AG04449 (cell line): ENCODE measurements at regions not wholly inside any gene's neighbourhood (a gene's known extent, or its start where the extent isn't known, plus 50 kb on each side); places are given as distances from the start of the nearest gene placed in this dataset.

ENCODE experiments used
- CTCF ChIA-PET: fragments of 350-600 bp; formaldehyde crosslinking; extraction: SDS; loops from one replicate; lab custom pipeline; 2021; ENCODE audit warnings: antibody characterized with exemption; lab: Yijun Ruan, JAX
- POLR2A ChIA-PET: fragments of 400-600, 350-600 bp; formaldehyde crosslinking; extraction: SDS; loops from one replicate; lab custom pipeline; 2020; ENCODE audit warnings: antibody characterized with exemption, inconsistent platforms; lab: Yijun Ruan, JAX
- DNase-seq: peaks from one replicate; pipeline ENCODE4 v3.0.0-alpha.2; 2010; ENCODE audit warnings: low read depth, low spot score
- H3K4me3 ChIP-seq: 2 replicates; pipeline ENCODE4 v1.5.1; 2011; ENCODE audit warnings: low read depth, mild to moderate bottlenecking, control low read depth, low read length
- TF ChIP-seq, protein P1 (sequence below): IDR thresholded peaks from one replicate; pipeline ENCODE4 v1.5.1; 2011; ENCODE audit warnings: mild to moderate bottlenecking, moderate library complexity, low read length, control low read depth, inconsistent platforms; ENCODE audit not compliant: insufficient read depth; ENCODE audit errors: missing control alignments

DNA sequence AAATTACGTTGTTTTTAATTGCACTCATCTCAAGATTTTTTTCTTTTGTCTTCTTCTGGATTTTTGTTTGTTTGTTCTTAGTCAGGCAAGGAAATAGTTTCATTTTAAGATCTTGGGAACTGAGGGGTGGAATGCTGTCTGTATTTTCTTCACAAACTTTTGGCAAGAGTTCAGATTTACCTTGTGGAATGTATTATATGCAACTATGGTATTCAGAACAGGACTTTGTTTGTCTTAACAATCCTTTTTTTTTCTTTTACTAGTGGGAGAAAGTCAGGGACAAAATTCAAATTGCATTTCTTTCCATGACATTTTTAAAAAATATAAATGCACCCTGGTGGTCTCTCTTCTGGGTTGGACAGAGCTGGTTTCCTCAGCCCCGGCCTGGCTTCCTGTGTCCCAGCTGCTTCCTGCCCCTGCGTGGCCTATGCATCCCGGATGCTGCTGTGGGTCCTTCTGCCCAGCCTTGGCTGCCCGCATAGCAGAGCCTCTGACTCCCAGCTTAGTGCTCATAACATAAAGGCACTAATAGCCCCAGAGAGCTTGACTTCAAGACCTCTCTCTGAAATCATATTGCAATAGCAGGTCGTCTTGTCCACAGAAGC, 520.7 kb downstream of the QKI start:
- no peak overlapping the region for H3K4me3 ChIP-seq
- ChIA-PET POLR2A (no interaction called here), CTCF (no interaction called here)
- TF ChIP-seq, protein P1, sequence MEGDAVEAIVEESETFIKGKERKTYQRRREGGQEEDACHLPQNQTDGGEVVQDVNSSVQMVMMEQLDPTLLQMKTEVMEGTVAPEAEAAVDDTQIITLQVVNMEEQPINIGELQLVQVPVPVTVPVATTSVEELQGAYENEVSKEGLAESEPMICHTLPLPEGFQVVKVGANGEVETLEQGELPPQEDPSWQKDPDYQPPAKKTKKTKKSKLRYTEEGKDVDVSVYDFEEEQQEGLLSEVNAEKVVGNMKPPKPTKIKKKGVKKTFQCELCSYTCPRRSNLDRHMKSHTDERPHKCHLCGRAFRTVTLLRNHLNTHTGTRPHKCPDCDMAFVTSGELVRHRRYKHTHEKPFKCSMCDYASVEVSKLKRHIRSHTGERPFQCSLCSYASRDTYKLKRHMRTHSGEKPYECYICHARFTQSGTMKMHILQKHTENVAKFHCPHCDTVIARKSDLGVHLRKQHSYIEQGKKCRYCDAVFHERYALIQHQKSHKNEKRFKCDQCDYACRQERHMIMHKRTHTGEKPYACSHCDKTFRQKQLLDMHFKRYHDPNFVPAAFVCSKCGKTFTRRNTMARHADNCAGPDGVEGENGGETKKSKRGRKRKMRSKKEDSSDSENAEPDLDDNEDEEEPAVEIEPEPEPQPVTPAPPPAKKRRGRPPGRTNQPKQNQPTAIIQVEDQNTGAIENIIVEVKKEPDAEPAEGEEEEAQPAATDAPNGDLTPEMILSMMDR: no peak
- DNase-seq: no peak

- TF ChIP-seq, protein P1: no peak
- CTCF ChIA-PET: no interaction called here
- DNase-seq: no peak
- POLR2A ChIA-PET: no interaction called here
- H3K4me3 ChIP-seq: no peak overlapping the region
These were observed 515.5 kb downstream of the QKI start for GRCh38 chr6:163930012-163930411.

DNA sequence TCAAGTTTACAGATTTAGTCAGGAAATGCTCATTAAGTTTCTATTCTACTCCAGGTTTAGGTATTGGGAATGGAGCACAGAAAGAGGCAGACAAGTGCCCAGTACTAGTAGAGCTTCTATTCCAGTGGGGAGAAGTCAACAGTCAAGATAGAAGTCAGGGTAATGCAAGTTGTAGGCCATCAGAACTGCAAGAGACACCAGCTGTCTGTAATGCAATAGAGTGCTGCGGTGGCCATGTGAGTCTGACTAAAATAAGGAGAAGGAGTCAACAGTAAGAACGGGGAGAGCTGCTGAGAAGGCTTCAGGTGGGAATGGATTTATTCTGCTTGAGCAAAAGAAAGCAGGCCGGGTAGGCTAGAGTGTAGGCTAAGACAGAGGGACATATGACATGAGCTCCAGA, 515.0 kb downstream of the QKI start:
- ChIA-PET POLR2A (no interaction called here), CTCF (no interaction called here)
- no peak overlapping the region for H3K4me3 ChIP-seq
- TF ChIP-seq, protein P1: no peak
- DNase-seq: no peak

DNA sequence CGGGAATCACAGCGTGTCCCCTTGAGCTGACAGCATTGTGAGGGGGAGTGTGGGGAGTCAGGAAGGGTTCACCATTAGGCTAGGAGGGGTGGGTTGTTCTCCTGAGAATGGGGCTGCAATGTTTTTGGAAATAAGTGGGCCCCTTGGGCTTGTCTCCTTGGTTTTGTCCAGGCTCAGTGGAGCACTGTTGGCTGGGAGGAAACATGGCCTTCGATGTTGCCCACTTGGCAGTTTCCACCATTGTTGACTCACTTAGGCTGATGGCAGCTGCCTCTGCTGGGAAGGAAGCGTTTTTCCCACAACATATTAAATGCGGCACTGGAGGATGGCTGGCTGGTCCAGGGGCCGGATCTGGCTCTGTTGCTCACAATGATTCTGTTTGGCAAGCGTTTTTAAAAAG, 512.1 kb downstream of the QKI start:
- ChIA-PET POLR2A (no interaction called here), CTCF (no interaction called here)
- TF ChIP-seq, protein P1: no peak
- no peak for DNase-seq
- H3K4me3 ChIP-seq: no peak overlapping the region

GRCh38 chr6:163925839-163926238, 511.3 kb downstream of the QKI start:
- POLR2A ChIA-PET: no interaction called here
- TF ChIP-seq, protein P1: no peak
- DNase-seq: no peak
- CTCF ChIA-PET: no interaction called here
- no peak overlapping the region for H3K4me3 ChIP-seq

DNA sequence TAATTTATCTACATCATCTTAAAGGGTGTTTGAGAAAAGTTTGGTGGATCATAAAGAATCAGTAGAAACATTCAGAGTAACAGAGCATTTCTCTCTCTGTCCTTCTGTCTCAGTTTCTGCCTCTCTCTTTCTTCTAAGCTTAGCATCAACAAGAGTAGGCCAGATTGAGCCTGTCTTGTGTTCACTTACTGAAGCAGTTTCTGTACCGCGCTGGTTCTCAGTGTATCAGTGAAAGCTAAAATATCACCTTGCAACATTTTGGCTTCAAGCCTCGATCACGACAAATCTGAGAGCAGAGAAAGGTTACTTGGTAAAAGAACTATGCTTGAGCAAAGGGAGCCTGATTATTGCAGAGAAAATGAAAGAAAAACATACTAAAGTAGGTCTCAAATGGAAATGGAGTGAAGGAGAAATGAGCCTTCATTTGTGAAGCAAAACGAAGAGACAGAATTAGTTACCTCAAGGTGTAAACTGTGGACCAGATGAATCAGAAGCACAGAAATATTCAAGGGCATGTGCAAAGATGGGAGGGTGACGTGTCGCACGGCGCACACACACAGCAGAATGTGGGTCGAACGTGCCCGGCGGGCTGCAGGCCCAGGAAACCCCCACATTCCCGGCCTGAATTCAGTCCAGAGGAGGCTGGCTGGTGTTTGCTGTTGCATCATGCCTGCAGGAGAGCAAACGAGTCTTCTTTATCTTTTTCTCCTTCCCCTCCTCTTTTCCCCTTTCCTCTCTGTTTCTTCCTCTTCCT, 509.3 kb downstream of the QKI start:
- POLR2A ChIA-PET: no interaction called here
- no peak for DNase-seq
- CTCF ChIA-PET: no interaction called here
- H3K4me3 ChIP-seq: no peak overlapping the region
- TF ChIP-seq, protein P1: no peak
